GM12875 (cell line): ENCODE measurements at regions not wholly inside any gene's neighbourhood (a gene's known extent, or its start where the extent isn't known, plus 50 kb on each side); places are given as distances from the start of the nearest gene placed in this dataset.

Source experiments
- H3K4me3 ChIP-seq: one replicate; pipeline ENCODE4 v1.5.1; 2011; ENCODE audit warnings: low read depth, low read length, control low read depth
- CTCF ChIP-seq: IDR thresholded peaks from 2 replicates; pipeline ENCODE4 v1.5.1; 2011; ENCODE audit warnings: low read depth, mild to moderate bottlenecking, control low read depth, inconsistent platforms, low read length, moderate library complexity, borderline replicate concordance; ENCODE audit not compliant: insufficient read depth

DNA sequence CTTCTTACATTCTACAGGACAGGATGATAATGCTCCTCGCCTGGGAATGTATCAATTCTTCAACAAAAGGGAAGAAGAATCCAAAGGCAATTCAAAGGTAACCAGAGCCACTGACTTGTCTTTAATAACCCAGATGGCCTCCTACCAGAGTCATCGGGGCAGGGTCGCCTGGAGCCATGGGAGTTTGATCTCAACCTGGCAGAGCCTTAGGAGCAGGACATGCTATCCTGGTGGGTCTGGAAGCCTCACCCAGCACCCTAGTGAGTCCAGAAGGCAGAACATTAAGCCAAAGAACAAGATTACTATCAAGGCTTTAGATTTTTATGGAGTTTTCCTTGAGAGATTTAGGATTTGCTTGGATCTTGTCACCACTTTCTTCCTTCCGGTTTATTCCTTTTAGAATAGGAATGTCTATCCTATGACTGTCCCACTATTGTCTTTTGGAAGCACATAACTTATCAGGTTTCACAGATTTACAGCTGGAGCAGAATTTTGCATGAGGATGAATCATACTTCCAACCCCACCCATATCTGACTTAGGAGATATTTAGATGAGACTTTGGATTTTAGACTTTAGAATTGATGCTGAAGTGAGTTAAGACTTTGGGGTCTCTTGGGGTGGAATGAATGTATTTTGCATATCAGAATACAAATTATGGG, 330.3 kb upstream of the GOLIM4 start:
- no peak overlapping the region for H3K4me3 ChIP-seq
- no peak for TF ChIP-seq CTCF

- H3K4me3 ChIP-seq, result no peak overlapping the region
- TF ChIP-seq CTCF, result no peak
Observed at GRCh38 chr3:168424059-168424734, 328.5 kb upstream of the GOLIM4 start.

DNA sequence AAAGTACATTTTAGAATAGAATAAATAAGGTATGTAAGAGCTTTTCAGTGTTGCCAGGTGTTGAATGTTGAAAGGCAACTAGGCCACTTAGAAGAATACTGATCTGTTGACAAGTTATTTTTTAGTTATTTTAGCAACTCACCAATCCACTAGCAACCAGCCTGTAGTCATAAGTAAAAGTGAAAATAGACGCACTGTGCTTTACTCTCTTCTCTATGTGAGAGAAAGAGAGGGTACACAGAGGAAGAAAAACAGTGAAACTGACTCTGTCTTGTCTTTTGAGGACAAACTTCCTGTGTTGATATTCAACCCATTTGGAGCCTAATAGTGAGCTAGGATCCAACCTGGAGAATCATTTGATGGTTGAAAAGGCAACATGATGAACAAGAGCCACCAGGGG, 327.1 kb upstream of the GOLIM4 start:
- TF ChIP-seq CTCF, result no peak

GRCh38 chr3:168419091-168419490, 323.4 kb upstream of the GOLIM4 start:
- no peak overlapping the region for H3K4me3 ChIP-seq
- TF ChIP-seq CTCF, result no peak

More for the DNA sequence above, 327.1 kb upstream of the GOLIM4 start:
- no peak overlapping the region for H3K4me3 ChIP-seq

GRCh38 chr3:168417016-168417415, 321.3 kb upstream of the GOLIM4 start:
- TF ChIP-seq CTCF, result no peak
- no peak overlapping the region for H3K4me3 ChIP-seq

GRCh38 chr3:168416446-168416845, 320.7 kb upstream of the GOLIM4 start:
- no peak overlapping the region for H3K4me3 ChIP-seq
- no peak for TF ChIP-seq CTCF

DNA sequence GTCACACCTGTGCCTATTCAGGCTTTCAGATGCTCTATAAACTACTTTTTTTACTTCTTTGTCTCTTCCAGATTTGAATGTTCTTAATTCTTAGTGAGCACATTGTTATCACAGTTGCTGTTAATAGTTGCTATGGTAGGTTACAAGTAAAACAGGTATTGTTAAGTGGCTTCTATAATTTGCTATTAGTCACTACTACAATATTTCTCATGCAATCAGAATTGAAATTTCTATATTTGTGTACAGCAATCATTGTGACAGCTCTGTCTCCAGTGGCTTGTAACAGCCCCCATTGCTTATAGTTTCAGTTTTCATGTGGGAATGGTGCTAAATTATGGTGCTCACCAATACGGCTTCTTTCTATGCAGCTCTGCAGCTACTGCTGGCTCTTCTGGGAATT, 318.4 kb upstream of the GOLIM4 start:
- no peak overlapping the region for H3K4me3 ChIP-seq
- TF ChIP-seq CTCF, result no peak
